IPS-18c (cell line): ENCODE measurements at regions not wholly inside any gene's neighbourhood (a gene's known extent, or its start where the extent isn't known, plus 50 kb on each side); places are given as distances from the start of the nearest gene placed in this dataset.

Experiments
- H3K4me3 ChIP-seq: 2 replicates; pipeline ENCODE4 v1.7.0; 2013; ENCODE audit warnings: low read depth, mild to moderate bottlenecking, low read length, moderate library complexity; ENCODE audit not compliant: insufficient read depth
- H3K9me3 ChIP-seq: one replicate; pipeline ENCODE4 v1.6.1; 2013; ENCODE audit warnings: mild to moderate bottlenecking, low read length, moderate library complexity; ENCODE audit not compliant: control insufficient read depth, insufficient read depth

- no peaks in the 10 kb centered on the region for H3K9me3 ChIP-seq
- H3K4me3 ChIP-seq: no peak overlapping the region
Observed at GRCh38 chr9:93859431-93860215, 95.5 kb downstream of the BARX1 start.

GRCh38 chr9:93857528-93857927 is 97.6 kb downstream of the BARX1 start:
- Histone ChIP-seq H3K4me3 (no peak overlapping the region), H3K9me3 (no peaks in the 10 kb centered on the region)

- Histone ChIP-seq H3K9me3 (no peaks in the 10 kb centered on the region), H3K4me3 (no peak overlapping the region)
Observed at GRCh38 chr9:93852728-93853127, 102.4 kb downstream of the BARX1 start.

GRCh38 chr9:93846349-93846748 is 108.8 kb downstream of the BARX1 start:
- no peak overlapping the region for H3K4me3 ChIP-seq
- no peaks in the 10 kb centered on the region for H3K9me3 ChIP-seq

GRCh38 chr9:93843396-93843795 is 111.8 kb downstream of the BARX1 start:
- H3K9me3 ChIP-seq: no peaks in the 10 kb centered on the region

GRCh38 chr9:93830606-93831005 is 124.5 kb downstream of the BARX1 start:
- Histone ChIP-seq H3K4me3 (no peak overlapping the region), H3K9me3 (no peaks in the 10 kb centered on the region)

More at GRCh38 chr9:93843396-93843795, 111.8 kb downstream of the BARX1 start:
- H3K4me3 ChIP-seq: no peak overlapping the region

GRCh38 chr9:93830012-93830596 is 125.1 kb downstream of the BARX1 start:
- no peak overlapping the region for H3K4me3 ChIP-seq
- no peaks in the 10 kb centered on the region for H3K9me3 ChIP-seq

- Histone ChIP-seq H3K4me3 (no peak overlapping the region), H3K9me3 (no peaks in the 10 kb centered on the region)
Observed at GRCh38 chr9:93829271-93830011, 125.7 kb downstream of the BARX1 start.

- no peaks in the 10 kb centered on the region for H3K9me3 ChIP-seq
- H3K4me3 ChIP-seq: no peak overlapping the region
Observed at GRCh38 chr9:93828331-93829097, 126.6 kb downstream of the BARX1 start.

GRCh38 chr9:93827545-93828330 is 127.4 kb downstream of the BARX1 start:
- no peaks in the 10 kb centered on the region for H3K9me3 ChIP-seq
- peak overlapping the region; percentile 56 for H3K4me3 ChIP-seq

- Histone ChIP-seq H3K4me3 (peak overlapping the region; percentile 56; the same call in 1 of the 2 replicates), H3K9me3 (no peaks in the 10 kb centered on the region)
Observed at GRCh38 chr9:93826905-93827544, 128.1 kb downstream of the BARX1 start.

GRCh38 chr9:93826209-93826608 is 128.9 kb downstream of the BARX1 start:
- H3K4me3 ChIP-seq: no peak overlapping the region

GRCh38 chr9:93825348-93826115 is 129.6 kb downstream of the BARX1 start:
- H3K4me3 ChIP-seq: no peak overlapping the region
- no peaks in the 10 kb centered on the region for H3K9me3 ChIP-seq

More at GRCh38 chr9:93826209-93826608, 128.9 kb downstream of the BARX1 start:
- no peaks in the 10 kb centered on the region for H3K9me3 ChIP-seq

GRCh38 chr9:93824386-93825294 is 130.5 kb downstream of the BARX1 start:
- Histone ChIP-seq H3K9me3 (no peaks in the 10 kb centered on the region), H3K4me3 (no peak overlapping the region)
